ENCODE measurements at regions not wholly inside any gene's neighbourhood (a gene's known extent, or its start where the extent isn't known, plus 50 kb on each side); places are given as distances from the start of the nearest gene placed in this dataset.

- TF ChIP-seq CTCF (IDR thresholded peaks at IDR 0.05 in 2 of 3, conservative IDR thresholded peaks at IDR 0.05 in 1 of 3; ENCODE audit: control insufficient read depth in 2 of 3, extremely low read depth in 1 of 3, insufficient read depth in 1 of 3, low read depth in 3 of 3, low read length in 3 of 3) (no peak), RELA (IDR thresholded peaks at IDR 0.05; ENCODE audit: borderline replicate concordance, partially characterized antibody) (no peak), RCOR1 (conservative IDR thresholded peaks at IDR 0.05; ENCODE audit: low read depth, low read length) (no peak), CBFB (IDR thresholded peaks at IDR 0.05; ENCODE audit: low read depth) (no peak), ZSCAN29 (IDR thresholded peaks at IDR 0.05) (no peak), CREB1 (IDR thresholded peaks at IDR 0.05; ENCODE audit: low read depth) (no peak), MEF2A (IDR thresholded peaks at IDR 0.05; ENCODE audit: insufficient read depth, low read depth, low read length) (no peak), RAD51 (IDR thresholded peaks at IDR 0.05) (no peak)
- TF ChIP-seq, protein P1, sequence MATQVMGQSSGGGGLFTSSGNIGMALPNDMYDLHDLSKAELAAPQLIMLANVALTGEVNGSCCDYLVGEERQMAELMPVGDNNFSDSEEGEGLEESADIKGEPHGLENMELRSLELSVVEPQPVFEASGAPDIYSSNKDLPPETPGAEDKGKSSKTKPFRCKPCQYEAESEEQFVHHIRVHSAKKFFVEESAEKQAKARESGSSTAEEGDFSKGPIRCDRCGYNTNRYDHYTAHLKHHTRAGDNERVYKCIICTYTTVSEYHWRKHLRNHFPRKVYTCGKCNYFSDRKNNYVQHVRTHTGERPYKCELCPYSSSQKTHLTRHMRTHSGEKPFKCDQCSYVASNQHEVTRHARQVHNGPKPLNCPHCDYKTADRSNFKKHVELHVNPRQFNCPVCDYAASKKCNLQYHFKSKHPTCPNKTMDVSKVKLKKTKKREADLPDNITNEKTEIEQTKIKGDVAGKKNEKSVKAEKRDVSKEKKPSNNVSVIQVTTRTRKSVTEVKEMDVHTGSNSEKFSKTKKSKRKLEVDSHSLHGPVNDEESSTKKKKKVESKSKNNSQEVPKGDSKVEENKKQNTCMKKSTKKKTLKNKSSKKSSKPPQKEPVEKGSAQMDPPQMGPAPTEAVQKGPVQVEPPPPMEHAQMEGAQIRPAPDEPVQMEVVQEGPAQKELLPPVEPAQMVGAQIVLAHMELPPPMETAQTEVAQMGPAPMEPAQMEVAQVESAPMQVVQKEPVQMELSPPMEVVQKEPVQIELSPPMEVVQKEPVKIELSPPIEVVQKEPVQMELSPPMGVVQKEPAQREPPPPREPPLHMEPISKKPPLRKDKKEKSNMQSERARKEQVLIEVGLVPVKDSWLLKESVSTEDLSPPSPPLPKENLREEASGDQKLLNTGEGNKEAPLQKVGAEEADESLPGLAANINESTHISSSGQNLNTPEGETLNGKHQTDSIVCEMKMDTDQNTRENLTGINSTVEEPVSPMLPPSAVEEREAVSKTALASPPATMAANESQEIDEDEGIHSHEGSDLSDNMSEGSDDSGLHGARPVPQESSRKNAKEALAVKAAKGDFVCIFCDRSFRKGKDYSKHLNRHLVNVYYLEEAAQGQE (IDR thresholded peaks at IDR 0.05; ENCODE audit: low read depth, low read length) = no peak
- TF ChIP-seq, protein P2, sequence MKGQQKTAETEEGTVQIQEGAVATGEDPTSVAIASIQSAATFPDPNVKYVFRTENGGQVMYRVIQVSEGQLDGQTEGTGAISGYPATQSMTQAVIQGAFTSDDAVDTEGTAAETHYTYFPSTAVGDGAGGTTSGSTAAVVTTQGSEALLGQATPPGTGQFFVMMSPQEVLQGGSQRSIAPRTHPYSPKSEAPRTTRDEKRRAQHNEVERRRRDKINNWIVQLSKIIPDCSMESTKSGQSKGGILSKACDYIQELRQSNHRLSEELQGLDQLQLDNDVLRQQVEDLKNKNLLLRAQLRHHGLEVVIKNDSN (IDR thresholded peaks at IDR 0.05; ENCODE audit: borderline replicate concordance, extremely low read length, insufficient read depth, low read depth, low read length) = no peak
Observed at GRCh38 chr15:92724144-92724543, 68.6 kb upstream of the FAM174B start.
